Erythroblast (primary cell): ENCODE measurements at regions not wholly inside any gene's neighbourhood (a gene's known extent, or its start where the extent isn't known, plus 50 kb on each side); places are given as distances from the start of the nearest gene placed in this dataset.
"Not testable (repeated sequence)": the region's sequence is repeated elsewhere in the genome, so short reads cannot be mapped to it uniquely, and the experiment has no call there.

ENCODE experiments used
- GATA1 ChIP-seq: IDR thresholded peaks from 2 replicates; pipeline ENCODE4 v1.6.1; 2011; ENCODE audit warnings: low read depth, mild to moderate bottlenecking, control low read depth, low read length, moderate library complexity
- POLR2A ChIP-seq: IDR thresholded peaks from 2 replicates; pipeline ENCODE4 v1.6.1; 2011; ENCODE audit warnings: mild to moderate bottlenecking, low read length

GRCh38 chr12:46617737-46618136 lies 208.1 kb downstream of the SLC38A4 start:
- not testable (repeated sequence) for TF ChIP-seq POLR2A, GATA1
